MM.1S (cell line): ENCODE measurements at regions not wholly inside any gene's neighbourhood (a gene's known extent, or its start where the extent isn't known, plus 50 kb on each side); places are given as distances from the start of the nearest gene placed in this dataset.
"Not testable (repeated sequence)": the region's sequence is repeated elsewhere in the genome, so short reads cannot be mapped to it uniquely, and the experiment has no call there.

Source experiments
- DNase-seq: peaks from one replicate; pipeline ENCODE4 v3.0.0-alpha.2; 2015
- H2AFZ ChIP-seq: fragments of 300-600 bp; sonication (generic); 2 replicates; pipeline ENCODE4 v1.6.0; 2016; ENCODE audit warnings: antibody characterized with exemption, low read length
- H3F3A ChIP-seq: fragments of 300-600 bp; sonication (generic); 2 replicates; pipeline ENCODE4 v1.6.1; 2016; ENCODE audit warnings: mild to moderate bottlenecking, antibody characterized with exemption, low read length, moderate library complexity, mixed read lengths; ENCODE audit not compliant: insufficient read depth
- H3K27ac ChIP-seq: fragments of 300-600 bp; sonication (generic); 2 replicates; pipeline ENCODE4 v1.5.1; 2016; ENCODE audit warnings: mild to moderate bottlenecking, low read length
- H3K27me3 ChIP-seq: fragments of 300-600 bp; sonication (generic); replicated peaks from 2 replicates; pipeline ENCODE4 v1.6.0; 2016; ENCODE audit warnings: low read length; ENCODE audit not compliant: insufficient read depth
- H3K36me3 ChIP-seq: fragments of 300-600 bp; sonication (generic); replicated peaks from 2 replicates; pipeline ENCODE4 v1.6.1; 2016; ENCODE audit warnings: mild to moderate bottlenecking, low read length, mixed read lengths; ENCODE audit not compliant: insufficient read depth
- H3K4me1 ChIP-seq: fragments of 300-600 bp; sonication (generic); 2 replicates; pipeline ENCODE4 v1.6.1; 2016; ENCODE audit warnings: low read length, mixed read lengths
- H3K4me2 ChIP-seq: fragments of 300-600 bp; sonication (generic); 2 replicates; pipeline ENCODE4 v1.6.0; 2016; ENCODE audit warnings: low read depth, low read length
- H3K4me3 ChIP-seq: fragments of 300-600 bp; sonication (generic); 2 replicates; pipeline ENCODE4 v1.5.1; 2016; ENCODE audit warnings: low read length, mixed read lengths
- H3K79me2 ChIP-seq: fragments of 300-600 bp; sonication (generic); 2 replicates; pipeline ENCODE4 v1.6.1; 2016; ENCODE audit warnings: mixed run types, low read length, mixed read lengths
- H3K9ac ChIP-seq: fragments of 300-600 bp; sonication (generic); 2 replicates; pipeline ENCODE4 v1.6.1; 2016; ENCODE audit warnings: low read length, mixed read lengths
- H3K9me2 ChIP-seq: fragments of 300-600 bp; sonication (generic); replicated peaks from 2 replicates; pipeline ENCODE4 v1.6.1; 2016; ENCODE audit warnings: mild to moderate bottlenecking, low read length, mixed read lengths; ENCODE audit not compliant: insufficient read depth
- H3K9me3 ChIP-seq: fragments of 300-600 bp; sonication (generic); replicated peaks from 2 replicates; pipeline ENCODE4 v1.6.1; 2016; ENCODE audit warnings: mild to moderate bottlenecking, low read length, mixed read lengths; ENCODE audit not compliant: insufficient read depth
- H4K20me1 ChIP-seq: fragments of 300-600 bp; sonication (generic); 2 replicates; pipeline ENCODE4 v1.6.1; 2016; ENCODE audit warnings: mild to moderate bottlenecking, low read length, moderate library complexity, mixed read lengths; ENCODE audit not compliant: insufficient read depth
- CTCF ChIP-seq: fragments of 300-600 bp; sonication (generic); IDR thresholded peaks from 2 replicates; pipeline ENCODE4 v1.5.1; 2016; ENCODE audit warnings: antibody characterized with exemption, low read length, mixed read lengths
- EZH2 ChIP-seq: fragments of 300-600 bp; sonication (generic); optimal IDR thresholded peaks from 2 replicates; pipeline ENCODE3; 2017; ENCODE audit warnings: low read depth, mild to moderate bottlenecking, antibody characterized with exemption, low read length, mixed read lengths
- EZH2phosphoT487 ChIP-seq: fragments of 300-600 bp; sonication (generic); IDR thresholded peaks from 2 replicates; pipeline ENCODE4 v1.6.1; 2018; ENCODE audit warnings: antibody characterized with exemption, low read length

GRCh38 chr12:131644481-131644880 lies 66.4 kb upstream of the SFSWAP start:
- Histone ChIP-seq H3K4me3 (no peak overlapping the region), H4K20me1 (no peaks in the 10 kb centered on the region), H3K27ac (no peak overlapping the region), H3K4me2 (no peak overlapping the region), H3K9ac (no peak overlapping the region), H3F3A (no peaks in the 10 kb centered on the region), H3K27me3 (no peaks in the 10 kb centered on the region; the same call in 1 of the 2 replicates), H3K4me1 (no peaks in the 10 kb centered on the region), H2AFZ (no peak overlapping the region), H3K9me2 (no peaks in the 10 kb centered on the region), H3K9me3 (no peaks in the 10 kb centered on the region), H3K79me2 (no peaks in the 10 kb centered on the region), H3K36me3 (no peaks in the 10 kb centered on the region)
- no peak for DNase-seq
- TF ChIP-seq EZH2 (no peak), CTCF (no peak), EZH2phosphoT487 (no peak)

DNA sequence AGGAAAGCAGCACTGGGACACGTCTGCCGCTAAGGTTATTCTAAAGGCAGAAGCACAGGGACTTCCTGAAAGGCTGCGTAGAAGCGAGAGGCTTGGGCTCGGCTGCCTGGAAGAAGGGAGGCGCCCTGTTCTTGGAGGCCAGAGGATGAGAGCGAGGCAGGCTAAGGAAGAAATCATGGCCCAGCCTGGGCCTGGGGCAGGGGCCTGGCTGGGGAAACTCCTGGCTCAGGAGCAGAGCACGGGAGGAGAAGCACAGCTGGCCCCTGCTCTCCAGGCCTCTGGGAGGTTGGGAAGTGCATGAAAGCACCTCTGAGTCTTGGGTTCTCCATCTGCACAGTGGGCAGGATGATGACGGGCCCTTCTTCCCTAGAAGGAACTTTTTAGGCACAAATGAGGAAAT lies 66.0 kb upstream of the SFSWAP start:
- not testable (repeated sequence) for H3K9me3 ChIP-seq, H2AFZ ChIP-seq, H3K4me3 ChIP-seq, H3K4me2 ChIP-seq, H3K9me2 ChIP-seq, H3F3A ChIP-seq, H3K36me3 ChIP-seq, H4K20me1 ChIP-seq, H3K27ac ChIP-seq, H3K79me2 ChIP-seq, H3K4me1 ChIP-seq, H3K9ac ChIP-seq, H3K27me3 ChIP-seq, DNase-seq

DNA sequence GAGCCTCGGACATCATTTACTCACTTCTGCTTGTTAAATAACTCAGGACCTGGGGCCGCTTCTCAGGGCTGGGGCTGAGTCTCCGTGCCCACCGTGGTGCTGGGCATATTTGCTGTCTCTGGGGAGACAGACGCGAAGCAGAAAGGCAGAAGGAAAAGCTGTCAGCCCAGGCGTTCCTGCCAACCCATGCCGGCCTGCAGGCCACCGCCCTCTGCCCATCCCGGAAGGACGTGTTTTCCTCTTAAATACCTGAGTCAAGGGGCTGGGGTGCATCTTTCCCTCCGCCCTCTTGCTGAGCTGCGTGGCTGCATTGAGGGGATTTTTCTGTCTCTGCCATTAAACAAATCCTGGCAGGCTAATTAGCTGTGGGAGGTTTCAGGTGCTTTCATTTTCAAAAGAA lies 65.3 kb upstream of the SFSWAP start:
- H3K9me3 ChIP-seq, H3K79me2 ChIP-seq, H3K36me3 ChIP-seq, H3K9ac ChIP-seq, H3K4me2 ChIP-seq, H4K20me1 ChIP-seq, H3F3A ChIP-seq, H3K4me1 ChIP-seq, H3K27ac ChIP-seq, H3K27me3 ChIP-seq, DNase-seq, H3K9me2 ChIP-seq, H2AFZ ChIP-seq, H3K4me3 ChIP-seq: not testable (repeated sequence)

DNA sequence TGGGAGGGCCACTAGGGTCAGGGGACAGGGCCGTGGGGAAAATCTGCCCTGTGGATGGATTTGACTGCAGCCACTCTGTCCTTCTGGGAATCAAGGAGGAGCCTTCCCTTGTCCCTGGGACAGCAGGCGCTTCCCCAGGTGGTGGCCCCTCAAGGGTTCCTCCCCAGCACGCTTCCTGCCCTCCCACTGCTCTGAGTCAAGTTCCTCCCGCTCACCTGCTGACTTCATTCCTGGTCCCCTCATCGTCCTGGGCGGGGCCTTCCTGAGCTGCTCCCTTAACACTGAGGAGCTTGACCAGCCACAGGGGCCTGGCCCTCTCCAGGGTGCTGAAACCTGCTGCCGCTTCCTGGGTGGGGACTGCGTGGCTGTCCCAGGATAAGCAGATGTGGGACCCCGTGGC lies 64.4 kb upstream of the SFSWAP start:
- H2AFZ ChIP-seq, H3K27ac ChIP-seq, H3K36me3 ChIP-seq, H3K27me3 ChIP-seq, H4K20me1 ChIP-seq, H3K9me2 ChIP-seq, H3K79me2 ChIP-seq, H3K4me3 ChIP-seq, H3F3A ChIP-seq, H3K9me3 ChIP-seq, H3K4me1 ChIP-seq, DNase-seq, H3K9ac ChIP-seq, H3K4me2 ChIP-seq: not testable (repeated sequence)

- DNase-seq, result no peak
- H3K27me3 ChIP-seq, result no peaks in the 10 kb centered on the region; the same call in 1 of the 2 replicates
- TF ChIP-seq CTCF (no peak), EZH2phosphoT487 (no peak), EZH2 (no peak)
- H2AFZ ChIP-seq, result no peak overlapping the region
- no peak overlapping the region for H3K4me3 ChIP-seq
- H3K27ac ChIP-seq, result no peak overlapping the region
- no peaks in the 10 kb centered on the region for H3K79me2 ChIP-seq
- H4K20me1 ChIP-seq, result no peaks in the 10 kb centered on the region
- H3K4me1 ChIP-seq, result no peaks in the 10 kb centered on the region
- no peaks in the 10 kb centered on the region for H3K36me3 ChIP-seq
- H3K9ac ChIP-seq, result no peak overlapping the region
- no peaks in the 10 kb centered on the region for H3K9me3 ChIP-seq
- no peaks in the 10 kb centered on the region for H3K9me2 ChIP-seq
- no peaks in the 10 kb centered on the region for H3F3A ChIP-seq
- H3K4me2 ChIP-seq, result no peak overlapping the region
Observed at GRCh38 chr12:131647667-131648066, 63.2 kb upstream of the SFSWAP start.

- not testable (repeated sequence) for H4K20me1 ChIP-seq, H3K36me3 ChIP-seq, H3K4me3 ChIP-seq, H2AFZ ChIP-seq, DNase-seq, H3K9me2 ChIP-seq, H3K9me3 ChIP-seq, H3K9ac ChIP-seq, H3K27me3 ChIP-seq, H3K4me2 ChIP-seq, H3F3A ChIP-seq, H3K27ac ChIP-seq, H3K4me1 ChIP-seq, H3K79me2 ChIP-seq
Observed at GRCh38 chr12:131655469-131656174, 55.3 kb upstream of the SFSWAP start.
